Endothelial cell of umbilical vein (primary cell): ENCODE measurements at regions not wholly inside any gene's neighbourhood (a gene's known extent, or its start where the extent isn't known, plus 50 kb on each side); places are given as distances from the start of the nearest gene placed in this dataset.

Experiments
- JUN ChIP-seq: IDR thresholded peaks from 2 replicates; pipeline ENCODE4 v1.6.1; 2011; ENCODE audit warnings: borderline replicate concordance, low read depth; ENCODE audit not compliant: insufficient read length, insufficient read depth
- POLR2A ChIP-seq: IDR thresholded peaks from 2 replicates; pipeline ENCODE4 v1.6.1; 2012; ENCODE audit warnings: low read depth, mild to moderate bottlenecking, control low read depth, low read length
- TF ChIP-seq, protein P1 (sequence below), 2 donors: IDR thresholded peaks; 1 replicate in 1 of 2; 2 replicates in 1 of 2; pipeline ENCODE4 v1.5.1; 2011; ENCODE audit warnings: low read length in 2 of 2, mild to moderate bottlenecking in 2 of 2, moderate library complexity in 2 of 2, control low read depth in 1 of 2, inconsistent platforms in 1 of 2, low read depth in 1 of 2; ENCODE audit not compliant: insufficient read depth in 1 of 2; ENCODE audit errors: extremely low read depth in 1 of 2

DNA sequence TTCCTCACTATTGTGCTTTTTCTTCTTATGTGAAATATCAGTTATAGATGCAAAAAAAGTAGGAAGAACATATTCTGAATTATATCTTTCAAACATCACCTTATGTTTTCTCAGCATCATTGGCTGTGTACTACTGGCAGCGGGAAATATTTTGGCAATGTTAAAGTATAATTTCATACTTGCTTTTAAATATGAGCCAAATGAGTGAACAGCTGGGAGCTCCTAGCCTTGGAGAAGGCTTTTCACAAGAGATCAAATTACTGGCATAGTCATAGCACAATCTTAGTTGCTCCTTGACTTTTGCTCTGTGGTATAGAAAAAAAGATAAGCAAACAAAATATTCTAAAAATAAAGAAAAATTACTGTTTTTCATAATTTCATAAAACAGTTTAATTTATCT is 1575.8 kb upstream of the PABPC4L start:
- TF ChIP-seq, protein P1, sequence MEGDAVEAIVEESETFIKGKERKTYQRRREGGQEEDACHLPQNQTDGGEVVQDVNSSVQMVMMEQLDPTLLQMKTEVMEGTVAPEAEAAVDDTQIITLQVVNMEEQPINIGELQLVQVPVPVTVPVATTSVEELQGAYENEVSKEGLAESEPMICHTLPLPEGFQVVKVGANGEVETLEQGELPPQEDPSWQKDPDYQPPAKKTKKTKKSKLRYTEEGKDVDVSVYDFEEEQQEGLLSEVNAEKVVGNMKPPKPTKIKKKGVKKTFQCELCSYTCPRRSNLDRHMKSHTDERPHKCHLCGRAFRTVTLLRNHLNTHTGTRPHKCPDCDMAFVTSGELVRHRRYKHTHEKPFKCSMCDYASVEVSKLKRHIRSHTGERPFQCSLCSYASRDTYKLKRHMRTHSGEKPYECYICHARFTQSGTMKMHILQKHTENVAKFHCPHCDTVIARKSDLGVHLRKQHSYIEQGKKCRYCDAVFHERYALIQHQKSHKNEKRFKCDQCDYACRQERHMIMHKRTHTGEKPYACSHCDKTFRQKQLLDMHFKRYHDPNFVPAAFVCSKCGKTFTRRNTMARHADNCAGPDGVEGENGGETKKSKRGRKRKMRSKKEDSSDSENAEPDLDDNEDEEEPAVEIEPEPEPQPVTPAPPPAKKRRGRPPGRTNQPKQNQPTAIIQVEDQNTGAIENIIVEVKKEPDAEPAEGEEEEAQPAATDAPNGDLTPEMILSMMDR (IDR thresholded peaks at IDR 0.05; ENCODE audit: extremely low read depth in 1 of 2, insufficient read depth in 1 of 2, low read depth in 1 of 2, low read length in 2 of 2): no peak
- TF ChIP-seq POLR2A (no peak), JUN (no peak)
